ENCODE measurements at regions not wholly inside any gene's neighbourhood (a gene's known extent, or its start where the extent isn't known, plus 50 kb on each side); places are given as distances from the start of the nearest gene placed in this dataset.

DNA sequence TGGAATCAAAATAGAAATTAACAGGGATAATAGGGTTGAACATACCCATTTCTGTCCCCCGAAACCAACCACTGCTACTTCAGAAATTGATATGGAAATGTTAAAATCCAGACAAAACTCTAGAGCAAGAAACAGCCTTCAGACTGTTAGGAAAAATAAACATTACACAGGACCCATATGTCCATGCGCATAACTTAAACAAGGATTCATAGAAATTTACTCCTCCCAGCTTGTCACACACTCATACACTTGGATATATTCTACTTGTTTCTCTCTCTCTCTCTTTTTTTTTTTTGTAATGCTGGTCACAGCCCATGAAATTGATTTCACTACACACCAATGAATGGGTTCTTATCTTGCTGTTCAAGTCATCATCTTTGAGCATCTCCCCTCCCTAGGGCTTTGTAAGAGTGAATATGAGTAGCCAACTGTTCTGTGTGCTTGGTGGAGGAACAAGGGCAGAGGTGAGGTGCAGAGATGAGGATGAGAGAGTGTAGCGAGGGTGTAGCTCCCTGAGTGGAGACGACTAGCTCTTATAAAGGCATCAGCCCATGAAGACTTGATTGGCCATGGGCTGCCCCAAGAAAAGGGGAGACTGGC, 61.8 kb upstream of the MLN start:
- H3K36me3 ChIP-seq: no peaks in the 10 kb centered on the region
- DNase-seq: no peak
- H3K9me3 ChIP-seq (ENCODE audit: severe bottlenecking): no peaks in the 10 kb centered on the region
- H3K4me3 ChIP-seq (ENCODE audit: low read depth, low read length): no peak overlapping the region
- TF ChIP-seq, protein P1, sequence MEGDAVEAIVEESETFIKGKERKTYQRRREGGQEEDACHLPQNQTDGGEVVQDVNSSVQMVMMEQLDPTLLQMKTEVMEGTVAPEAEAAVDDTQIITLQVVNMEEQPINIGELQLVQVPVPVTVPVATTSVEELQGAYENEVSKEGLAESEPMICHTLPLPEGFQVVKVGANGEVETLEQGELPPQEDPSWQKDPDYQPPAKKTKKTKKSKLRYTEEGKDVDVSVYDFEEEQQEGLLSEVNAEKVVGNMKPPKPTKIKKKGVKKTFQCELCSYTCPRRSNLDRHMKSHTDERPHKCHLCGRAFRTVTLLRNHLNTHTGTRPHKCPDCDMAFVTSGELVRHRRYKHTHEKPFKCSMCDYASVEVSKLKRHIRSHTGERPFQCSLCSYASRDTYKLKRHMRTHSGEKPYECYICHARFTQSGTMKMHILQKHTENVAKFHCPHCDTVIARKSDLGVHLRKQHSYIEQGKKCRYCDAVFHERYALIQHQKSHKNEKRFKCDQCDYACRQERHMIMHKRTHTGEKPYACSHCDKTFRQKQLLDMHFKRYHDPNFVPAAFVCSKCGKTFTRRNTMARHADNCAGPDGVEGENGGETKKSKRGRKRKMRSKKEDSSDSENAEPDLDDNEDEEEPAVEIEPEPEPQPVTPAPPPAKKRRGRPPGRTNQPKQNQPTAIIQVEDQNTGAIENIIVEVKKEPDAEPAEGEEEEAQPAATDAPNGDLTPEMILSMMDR (IDR thresholded peaks at IDR 0.05; ENCODE audit: low read depth, low read length): no peak
- H3K27me3 ChIP-seq (ENCODE audit: insufficient read depth, low read depth, severe bottlenecking): no peaks in the 10 kb centered on the region
- H3K27ac ChIP-seq: peak overlapping the region; percentile 90

DNA sequence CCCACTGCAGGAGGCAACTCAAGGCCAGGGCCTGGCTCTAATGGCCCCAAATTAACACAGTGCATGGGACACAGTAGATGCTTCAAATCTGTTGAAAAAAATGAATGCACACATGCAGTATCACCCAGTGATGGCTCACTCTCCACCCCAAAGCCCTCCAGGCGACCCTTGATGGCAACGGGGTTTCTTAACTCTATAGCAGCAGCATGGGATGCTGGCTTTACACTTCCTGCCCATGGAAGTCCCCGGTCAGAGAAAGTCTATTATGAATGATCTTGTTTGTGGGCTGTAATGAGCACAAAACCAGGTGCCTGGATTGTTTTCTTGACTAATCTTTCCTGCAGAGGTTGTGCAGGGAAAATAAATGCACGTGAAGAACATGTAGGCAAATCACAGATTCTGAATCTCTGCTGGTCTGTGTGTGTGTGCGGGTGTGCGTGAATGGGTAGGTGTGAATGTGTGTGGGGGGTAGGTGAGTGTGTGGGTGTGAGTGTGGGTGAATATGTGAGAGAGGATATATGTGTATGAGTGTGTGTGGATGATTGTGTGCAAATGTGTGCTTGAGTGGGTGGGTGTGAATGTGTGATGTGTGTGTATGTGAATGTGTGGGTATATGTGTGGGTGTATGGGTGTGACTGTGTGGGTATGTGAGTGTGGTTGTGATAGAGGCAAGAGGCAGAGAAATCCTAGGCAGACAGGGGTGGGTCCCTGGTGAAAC, 60.1 kb upstream of the MLN start:
- Histone ChIP-seq H3K27me3 (ENCODE audit: insufficient read depth, low read depth, severe bottlenecking) (no peaks in the 10 kb centered on the region), H3K27ac (peak overlapping the region; percentile 34), H3K36me3 (no peaks in the 10 kb centered on the region), H3K9me3 (ENCODE audit: severe bottlenecking) (no peaks in the 10 kb centered on the region), H3K4me3 (ENCODE audit: low read depth, low read length) (no peak overlapping the region)
- TF ChIP-seq, protein P1 (IDR thresholded peaks at IDR 0.05; ENCODE audit: low read depth, low read length): no peak
- DNase-seq: no peak

GRCh38 chr6:33863084-33863483, 59.3 kb upstream of the MLN start:
- peak; percentile 47 for DNase-seq
- TF ChIP-seq, protein P1 (IDR thresholded peaks at IDR 0.05; ENCODE audit: low read depth, low read length): no peak
- H3K9me3 ChIP-seq (ENCODE audit: severe bottlenecking): no peaks in the 10 kb centered on the region
- H3K36me3 ChIP-seq: no peaks in the 10 kb centered on the region
- peak overlapping the region; percentile 34 for H3K27ac ChIP-seq
- H3K27me3 ChIP-seq (ENCODE audit: insufficient read depth, low read depth, severe bottlenecking): no peaks in the 10 kb centered on the region
- no peak overlapping the region for H3K4me3 ChIP-seq (ENCODE audit: low read depth, low read length)

DNA sequence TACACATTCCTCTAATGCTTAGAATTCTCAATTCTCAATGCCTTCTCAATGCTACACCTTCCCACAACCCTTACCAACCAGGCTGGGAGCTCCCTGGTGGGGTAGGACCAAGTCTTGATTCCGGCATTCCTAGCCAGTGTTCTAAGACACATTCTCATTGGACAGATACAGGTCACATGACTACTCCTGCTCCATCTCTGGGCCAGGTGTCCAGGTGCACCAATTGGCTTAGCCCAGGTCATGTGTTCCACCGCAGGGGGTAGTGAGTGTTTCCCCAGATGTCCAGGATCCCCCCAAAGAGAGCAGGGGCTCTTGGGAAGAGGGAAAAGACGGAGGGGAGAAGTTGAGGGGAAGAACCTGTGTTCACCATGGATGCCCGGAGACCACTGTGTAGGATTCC, 58.7 kb upstream of the MLN start:
- H3K4me3 ChIP-seq (ENCODE audit: low read depth, low read length): no peak overlapping the region
- no peaks in the 10 kb centered on the region for H3K9me3 ChIP-seq (ENCODE audit: severe bottlenecking)
- TF ChIP-seq, protein P1 (IDR thresholded peaks at IDR 0.05; ENCODE audit: low read depth, low read length): no peak
- peak overlapping the region; percentile 90 for H3K27ac ChIP-seq
- H3K27me3 ChIP-seq (ENCODE audit: insufficient read depth, low read depth, severe bottlenecking): no peaks in the 10 kb centered on the region
- H3K36me3 ChIP-seq: no peaks in the 10 kb centered on the region
- peak; percentile 24 for DNase-seq

GRCh38 chr6:33861722-33862121, 57.9 kb upstream of the MLN start:
- no peak overlapping the region for H3K4me3 ChIP-seq (ENCODE audit: low read depth, low read length)
- TF ChIP-seq, protein P1 (IDR thresholded peaks at IDR 0.05; ENCODE audit: low read depth, low read length): no peak
- H3K27ac ChIP-seq: peak overlapping the region; percentile 90
- H3K9me3 ChIP-seq (ENCODE audit: severe bottlenecking): no peaks in the 10 kb centered on the region
- DNase-seq: no peak
- H3K27me3 ChIP-seq (ENCODE audit: insufficient read depth, low read depth, severe bottlenecking): no peaks in the 10 kb centered on the region
- H3K36me3 ChIP-seq: no peaks in the 10 kb centered on the region

Measured in WERI-Rb-1 (cell line).